Activated naive CD8-positive, alpha-beta T cell treated with anti-CD3 and anti-CD28 coated beads, Interleukin-2, amount 50 U/mL, for 24 hours (primary cell): ENCODE measurements at regions not wholly inside any gene's neighbourhood (a gene's known extent, or its start where the extent isn't known, plus 50 kb on each side); places are given as distances from the start of the nearest gene placed in this dataset.

Experiments used
- ATAC-seq: fragments of 150-1000 bp; cut with Tn5 transposase; one replicate; pipeline ENCODE4 v1.10.0; 2021
- DNase-seq: peaks from one replicate; pipeline ENCODE4 v3.0.0; 2021
- H3K27ac Mint-ChIP-seq: one replicate; pipeline ENCODE4 v1.8.0; 2021; ENCODE audit warnings: mild to moderate bottlenecking, mixed read lengths
- H3K27me3 Mint-ChIP-seq: one replicate; pipeline ENCODE4 v1.8.0; 2021; ENCODE audit warnings: mixed read lengths
- H3K36me3 Mint-ChIP-seq: one replicate; pipeline ENCODE4 v1.8.0; 2021; ENCODE audit warnings: low read depth, mixed read lengths
- H3K4me1 Mint-ChIP-seq: one replicate; pipeline ENCODE4 v1.8.0; 2021; ENCODE audit warnings: mixed read lengths
- H3K4me3 Mint-ChIP-seq: one replicate; pipeline ENCODE4 v1.8.0; 2021; ENCODE audit warnings: mild to moderate bottlenecking, moderate library complexity, mixed read lengths
- H3K9me3 Mint-ChIP-seq: one replicate; pipeline ENCODE4 v1.8.0; 2021; ENCODE audit warnings: mixed read lengths

GRCh38 chr4:127103681-127104115 is 529.1 kb upstream of the INTU start:
- Mint-ChIP-seq H3K27ac (no peak overlapping the region), H3K4me1 (no peaks in the 10 kb centered on the region), H3K4me3 (no peak overlapping the region), H3K27me3 (no peaks in the 10 kb centered on the region), H3K36me3 (no peaks in the 10 kb centered on the region), H3K9me3 (peaks cover 5% of the 10 kb centered on the region)
- DNase-seq (no peak), ATAC-seq (no peak)

- Mint-ChIP-seq H3K9me3 (peaks cover 5% of the 10 kb centered on the region), H3K4me3 (no peak overlapping the region), H3K27ac (no peak overlapping the region), H3K27me3 (no peaks in the 10 kb centered on the region), H3K4me1 (no peaks in the 10 kb centered on the region), H3K36me3 (no peaks in the 10 kb centered on the region)
- ATAC-seq = no peak
- DNase-seq = no peak
Measured at GRCh38 chr4:127113844-127114362, 518.9 kb upstream of the INTU start.

GRCh38 chr4:127118681-127119080 is 514.1 kb upstream of the INTU start:
- Mint-ChIP-seq H3K4me3 (no peak overlapping the region), H3K27ac (no peak overlapping the region), H3K4me1 (no peaks in the 10 kb centered on the region), H3K36me3 (no peaks in the 10 kb centered on the region), H3K9me3 (peaks cover 10% of the 10 kb centered on the region), H3K27me3 (no peaks in the 10 kb centered on the region)
- ATAC-seq = no peak
- DNase-seq = no peak

GRCh38 chr4:127120441-127121090 is 512.2 kb upstream of the INTU start:
- H3K27me3 Mint-ChIP-seq = no peaks in the 10 kb centered on the region
- DNase-seq = no peak
- no peak for ATAC-seq
- H3K4me1 Mint-ChIP-seq = no peaks in the 10 kb centered on the region
- no peaks in the 10 kb centered on the region for H3K36me3 Mint-ChIP-seq
- no peak overlapping the region for H3K4me3 Mint-ChIP-seq
- peaks cover 11% of the 10 kb centered on the region for H3K9me3 Mint-ChIP-seq
- H3K27ac Mint-ChIP-seq = no peak overlapping the region

- ATAC-seq (no peak), DNase-seq (no peak)
- Mint-ChIP-seq H3K36me3 (no peaks in the 10 kb centered on the region), H3K9me3 (peaks cover 12% of the 10 kb centered on the region), H3K4me1 (no peaks in the 10 kb centered on the region), H3K4me3 (no peak overlapping the region), H3K27ac (no peak overlapping the region), H3K27me3 (no peaks in the 10 kb centered on the region)
Measured at GRCh38 chr4:127124919-127125318, 507.8 kb upstream of the INTU start.

- peaks cover 12% of the 10 kb centered on the region for H3K9me3 Mint-ChIP-seq
- ATAC-seq (no peak), DNase-seq (no peak)
- H3K4me1 Mint-ChIP-seq = no peaks in the 10 kb centered on the region
- no peak overlapping the region for H3K27ac Mint-ChIP-seq
- no peaks in the 10 kb centered on the region for H3K27me3 Mint-ChIP-seq
- H3K36me3 Mint-ChIP-seq = no peaks in the 10 kb centered on the region
- H3K4me3 Mint-ChIP-seq = no peak overlapping the region
Measured at GRCh38 chr4:127126718-127127117, 506.0 kb upstream of the INTU start.

- Mint-ChIP-seq H3K4me1 (no peaks in the 10 kb centered on the region), H3K4me3 (no peak overlapping the region), H3K27ac (no peak overlapping the region), H3K9me3 (peaks cover 8% of the 10 kb centered on the region), H3K27me3 (no peaks in the 10 kb centered on the region), H3K36me3 (no peaks in the 10 kb centered on the region)
- DNase-seq (no peak), ATAC-seq (no peak)
Measured at GRCh38 chr4:127131527-127131926, 501.2 kb upstream of the INTU start.

- no peak for DNase-seq
Measured at GRCh38 chr4:127134490-127134889, 498.3 kb upstream of the INTU start.

GRCh38 chr4:127138586-127138985 is 494.2 kb upstream of the INTU start:
- Mint-ChIP-seq H3K9me3 (no peaks in the 10 kb centered on the region), H3K36me3 (no peaks in the 10 kb centered on the region), H3K27me3 (no peaks in the 10 kb centered on the region), H3K4me3 (no peak overlapping the region), H3K4me1 (no peaks in the 10 kb centered on the region), H3K27ac (no peak overlapping the region)
- ATAC-seq (no peak), DNase-seq (no peak)

More at GRCh38 chr4:127134490-127134889, 498.3 kb upstream of the INTU start:
- H3K9me3 Mint-ChIP-seq = no peaks in the 10 kb centered on the region
- H3K4me1 Mint-ChIP-seq = no peaks in the 10 kb centered on the region
- no peak overlapping the region for H3K4me3 Mint-ChIP-seq
- no peaks in the 10 kb centered on the region for H3K36me3 Mint-ChIP-seq
- no peaks in the 10 kb centered on the region for H3K27me3 Mint-ChIP-seq
- H3K27ac Mint-ChIP-seq = no peak overlapping the region
- ATAC-seq = no peak

- H3K4me1 Mint-ChIP-seq = no peaks in the 10 kb centered on the region
- H3K4me3 Mint-ChIP-seq = no peak overlapping the region
- DNase-seq = no peak
- H3K36me3 Mint-ChIP-seq = no peaks in the 10 kb centered on the region
- no peak overlapping the region for H3K27ac Mint-ChIP-seq
- H3K9me3 Mint-ChIP-seq = no peaks in the 10 kb centered on the region
- ATAC-seq = no peak
- no peaks in the 10 kb centered on the region for H3K27me3 Mint-ChIP-seq
Measured at GRCh38 chr4:127139788-127140286, 492.9 kb upstream of the INTU start.

GRCh38 chr4:127140306-127140705 is 492.5 kb upstream of the INTU start:
- Mint-ChIP-seq H3K27ac (no peak overlapping the region), H3K36me3 (no peaks in the 10 kb centered on the region), H3K9me3 (no peaks in the 10 kb centered on the region), H3K27me3 (no peaks in the 10 kb centered on the region), H3K4me1 (no peaks in the 10 kb centered on the region), H3K4me3 (no peak overlapping the region)
- DNase-seq = no peak
- no peak for ATAC-seq

- Mint-ChIP-seq H3K36me3 (peaks cover under 1% of the 10 kb centered on the region), H3K9me3 (no peaks in the 10 kb centered on the region), H3K27ac (no peak overlapping the region), H3K4me1 (no peaks in the 10 kb centered on the region), H3K4me3 (no peak overlapping the region), H3K27me3 (no peaks in the 10 kb centered on the region)
- no peak for ATAC-seq
- no peak for DNase-seq
Measured at GRCh38 chr4:127141856-127142255, 490.9 kb upstream of the INTU start.

- no peak for ATAC-seq
- Mint-ChIP-seq H3K9me3 (no peaks in the 10 kb centered on the region), H3K36me3 (peaks cover 1% of the 10 kb centered on the region), H3K4me3 (no peak overlapping the region), H3K27me3 (no peaks in the 10 kb centered on the region), H3K4me1 (no peaks in the 10 kb centered on the region), H3K27ac (no peak overlapping the region)
- DNase-seq = no peak
Measured at GRCh38 chr4:127143460-127144195, 489.1 kb upstream of the INTU start.

- ATAC-seq (no peak), DNase-seq (no peak)
- Mint-ChIP-seq H3K27me3 (no peaks in the 10 kb centered on the region), H3K4me3 (no peak overlapping the region), H3K36me3 (peaks cover 1% of the 10 kb centered on the region), H3K27ac (no peak overlapping the region), H3K4me1 (no peaks in the 10 kb centered on the region), H3K9me3 (no peaks in the 10 kb centered on the region)
Measured at GRCh38 chr4:127145006-127145540, 487.7 kb upstream of the INTU start.

- ATAC-seq = no peak
- no peak overlapping the region for H3K27ac Mint-ChIP-seq
- no peak for DNase-seq
- no peak overlapping the region for H3K4me3 Mint-ChIP-seq
- H3K9me3 Mint-ChIP-seq = no peaks in the 10 kb centered on the region
- H3K27me3 Mint-ChIP-seq = no peaks in the 10 kb centered on the region
- no peaks in the 10 kb centered on the region for H3K4me1 Mint-ChIP-seq
- peaks cover 1% of the 10 kb centered on the region for H3K36me3 Mint-ChIP-seq
Measured at GRCh38 chr4:127148165-127148564, 484.6 kb upstream of the INTU start.
